ENCODE measurements at regions not wholly inside any gene's neighbourhood (a gene's known extent, or its start where the extent isn't known, plus 50 kb on each side); places are given as distances from the start of the nearest gene placed in this dataset.

DNA sequence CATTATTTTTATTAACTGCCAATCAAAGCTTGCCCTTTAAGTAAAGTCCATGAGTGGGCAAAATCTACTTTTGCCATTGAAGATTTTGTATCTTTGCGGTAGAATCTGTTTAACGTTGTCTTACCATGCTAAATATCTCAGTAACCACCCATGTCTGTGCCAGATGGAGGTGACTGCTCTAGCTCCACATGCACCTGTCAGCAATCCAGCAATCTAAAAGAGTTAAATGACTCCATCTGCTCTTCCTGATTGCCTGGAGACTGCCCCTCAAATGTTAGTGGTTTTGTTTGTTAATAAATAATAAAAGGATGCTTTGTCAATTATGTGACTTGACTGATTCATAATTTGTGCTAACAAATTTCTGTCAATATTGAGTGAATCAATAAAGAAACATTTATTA lies 141.7 kb downstream of the RBM43 start:
- intact Hi-C loops (cut with DNase I) = no loop called here
- Histone ChIP-seq H3K9me3 (no peaks in the 10 kb centered on the region), H3K4me1 (no peaks in the 10 kb centered on the region), H3K36me3 (ENCODE audit: insufficient read depth in 1 of 2, low read depth in 1 of 2) (no peaks in the 10 kb centered on the region), H3K27ac (no peak overlapping the region), H3K4me3 (no peak overlapping the region), H3K27me3 (ENCODE audit: insufficient read depth in 3 of 3, low read length in 2 of 3) (no peaks in the 10 kb centered on the region)
- DNase-seq (no peak), ATAC-seq (no peak)
- WGBS, 3 donors = 59 to 61% (median 59%) methylated on average over 2 of the region's 2 CpGs
- TF ChIP-seq, protein P1, sequence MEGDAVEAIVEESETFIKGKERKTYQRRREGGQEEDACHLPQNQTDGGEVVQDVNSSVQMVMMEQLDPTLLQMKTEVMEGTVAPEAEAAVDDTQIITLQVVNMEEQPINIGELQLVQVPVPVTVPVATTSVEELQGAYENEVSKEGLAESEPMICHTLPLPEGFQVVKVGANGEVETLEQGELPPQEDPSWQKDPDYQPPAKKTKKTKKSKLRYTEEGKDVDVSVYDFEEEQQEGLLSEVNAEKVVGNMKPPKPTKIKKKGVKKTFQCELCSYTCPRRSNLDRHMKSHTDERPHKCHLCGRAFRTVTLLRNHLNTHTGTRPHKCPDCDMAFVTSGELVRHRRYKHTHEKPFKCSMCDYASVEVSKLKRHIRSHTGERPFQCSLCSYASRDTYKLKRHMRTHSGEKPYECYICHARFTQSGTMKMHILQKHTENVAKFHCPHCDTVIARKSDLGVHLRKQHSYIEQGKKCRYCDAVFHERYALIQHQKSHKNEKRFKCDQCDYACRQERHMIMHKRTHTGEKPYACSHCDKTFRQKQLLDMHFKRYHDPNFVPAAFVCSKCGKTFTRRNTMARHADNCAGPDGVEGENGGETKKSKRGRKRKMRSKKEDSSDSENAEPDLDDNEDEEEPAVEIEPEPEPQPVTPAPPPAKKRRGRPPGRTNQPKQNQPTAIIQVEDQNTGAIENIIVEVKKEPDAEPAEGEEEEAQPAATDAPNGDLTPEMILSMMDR (IDR thresholded peaks at IDR 0.05) = no peak

DNA sequence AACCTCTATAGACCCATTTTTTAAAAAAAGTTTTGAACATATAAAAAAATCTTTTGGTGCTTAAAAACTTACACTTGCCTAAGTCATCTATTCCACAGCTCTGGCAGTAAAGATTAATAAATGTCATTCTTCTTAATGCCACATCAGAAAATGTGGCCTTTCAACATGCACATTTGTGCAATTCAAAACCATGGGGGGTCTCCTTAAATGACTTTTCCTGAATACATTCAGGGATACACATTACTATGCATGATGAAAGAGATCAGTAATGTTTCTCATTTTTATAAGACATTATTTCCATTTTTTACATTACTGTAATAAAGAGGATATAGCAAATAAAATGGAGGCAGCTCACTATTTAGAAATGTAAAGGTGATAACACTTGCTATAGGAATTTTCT lies 142.3 kb downstream of the RBM43 start:
- no peak overlapping the region for H3K27ac ChIP-seq
- H3K36me3 ChIP-seq (ENCODE audit: insufficient read depth in 1 of 2, low read depth in 1 of 2) = no peaks in the 10 kb centered on the region
- no peak for DNase-seq
- H3K4me3 ChIP-seq = no peak overlapping the region
- no peaks in the 10 kb centered on the region for H3K27me3 ChIP-seq (ENCODE audit: insufficient read depth in 3 of 3, low read length in 2 of 3)
- intact Hi-C loops (cut with DNase I) = no loop called here
- ATAC-seq = no peak
- no peaks in the 10 kb centered on the region for H3K4me1 ChIP-seq
- TF ChIP-seq, protein P1 (IDR thresholded peaks at IDR 0.05) = no peak
- no peaks in the 10 kb centered on the region for H3K9me3 ChIP-seq

DNA sequence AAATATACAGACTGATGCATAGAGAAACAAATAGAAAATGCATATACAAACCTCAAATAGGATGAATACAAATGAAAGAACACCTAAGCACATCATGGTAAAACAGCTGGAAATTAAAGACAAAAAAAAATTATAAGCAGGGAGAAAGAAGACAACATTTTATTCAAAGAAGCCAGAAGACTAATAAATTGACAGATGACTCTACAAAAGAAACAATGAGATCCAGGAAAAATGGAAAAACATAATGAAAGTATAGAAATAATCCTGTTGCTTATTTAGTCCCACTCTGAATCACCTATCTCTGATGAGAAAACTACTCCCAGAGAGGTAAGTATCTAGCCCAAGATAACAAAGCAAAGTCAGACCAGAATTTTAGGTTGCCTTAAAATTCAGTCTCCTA lies 143.4 kb downstream of the RBM43 start:
- no peak overlapping the region for H3K4me3 ChIP-seq
- H3K4me1 ChIP-seq = no peaks in the 10 kb centered on the region
- no peaks in the 10 kb centered on the region for H3K36me3 ChIP-seq (ENCODE audit: insufficient read depth in 1 of 2, low read depth in 1 of 2)
- H3K9me3 ChIP-seq = no peaks in the 10 kb centered on the region
- H3K27me3 ChIP-seq (ENCODE audit: insufficient read depth in 3 of 3, low read length in 2 of 3) = no peaks in the 10 kb centered on the region
- H3K27ac ChIP-seq = no peak overlapping the region
- ATAC-seq = no peak
- TF ChIP-seq, protein P1 (IDR thresholded peaks at IDR 0.05) = no peak
- no peak for DNase-seq
- intact Hi-C loops (cut with DNase I) = no loop called here

DNA sequence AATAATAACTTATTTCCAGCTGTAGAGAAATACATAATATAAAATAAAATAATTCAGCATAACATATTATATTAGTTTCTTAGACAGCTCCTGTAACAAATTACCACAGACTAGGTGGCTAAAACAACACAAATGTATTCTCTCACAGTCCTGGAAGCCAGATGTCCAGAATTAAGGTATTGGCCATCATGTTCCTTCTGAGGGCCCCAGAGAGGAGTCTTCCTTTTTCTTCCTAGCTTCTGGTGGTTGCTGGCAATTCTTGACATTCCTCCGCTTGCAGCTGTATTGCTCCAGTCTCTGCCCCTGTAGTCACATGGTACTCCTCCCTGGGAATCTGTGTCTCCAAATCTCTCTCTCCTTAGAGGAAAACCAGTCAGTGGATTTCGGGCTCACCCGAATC lies 146.8 kb downstream of the RBM43 start:
- H3K9me3 ChIP-seq = no peaks in the 10 kb centered on the region
- H3K27me3 ChIP-seq (ENCODE audit: insufficient read depth in 3 of 3, low read length in 2 of 3) = no peaks in the 10 kb centered on the region
- no peak overlapping the region for H3K27ac ChIP-seq
- TF ChIP-seq, protein P1 (IDR thresholded peaks at IDR 0.05) = no peak
- intact Hi-C loops (cut with DNase I) = no loop called here
- ATAC-seq = no peak
- no peak for DNase-seq
- no peak overlapping the region for H3K4me3 ChIP-seq
- H3K36me3 ChIP-seq (ENCODE audit: insufficient read depth in 1 of 2, low read depth in 1 of 2) = no peaks in the 10 kb centered on the region
- 72 to 88% (median 72%) methylated on average over 3 of the region's 3 CpGs for WGBS, 3 donors
- H3K4me1 ChIP-seq = no peaks in the 10 kb centered on the region

- no peak overlapping the region for H3K27ac ChIP-seq
- TF ChIP-seq, protein P1 (IDR thresholded peaks at IDR 0.05) = no peak
- no peaks in the 10 kb centered on the region for H3K9me3 ChIP-seq
- no peak for DNase-seq
- 50 to 60% (median 58%) methylated on average over 3 of the region's 3 CpGs for WGBS, 3 donors
- intact Hi-C loops (cut with DNase I) = no loop called here
- no peaks in the 10 kb centered on the region for H3K27me3 ChIP-seq (ENCODE audit: insufficient read depth in 3 of 3, low read length in 2 of 3)
- H3K36me3 ChIP-seq (ENCODE audit: insufficient read depth in 1 of 2, low read depth in 1 of 2) = no peaks in the 10 kb centered on the region
- H3K4me1 ChIP-seq = no peaks in the 10 kb centered on the region
- no peak overlapping the region for H3K4me3 ChIP-seq
- ATAC-seq = no peak
These were observed 148.3 kb downstream of the RBM43 start for GRCh38 chr2:151113318-151113717.
